HG03135 (cell line): ENCODE measurements at regions not wholly inside any gene's neighbourhood (a gene's known extent, or its start where the extent isn't known, plus 50 kb on each side); places are given as distances from the start of the nearest gene placed in this dataset.

Experiments used
- ATAC-seq: cut with Tn5 transposase; IDR thresholded peaks from one replicate; pipeline ENCODE4 v1.9.1; 2021; ENCODE audit warnings: mild to moderate bottlenecking, moderate library complexity; ENCODE audit not compliant: unreplicated experiment

GRCh38 chr18:51514128-51514527 is 316.6 kb upstream of the MEX3C start:
- ATAC-seq = no peak

GRCh38 chr18:51516478-51517038 is 319.1 kb upstream of the MEX3C start:
- ATAC-seq = no peak

GRCh38 chr18:51519571-51519970 is 322.1 kb upstream of the MEX3C start:
- no peak for ATAC-seq

- no peak for ATAC-seq
Observed at GRCh38 chr18:51520676-51521180, 323.2 kb upstream of the MEX3C start.

- ATAC-seq = no peak
Observed at GRCh38 chr18:51522338-51522737, 324.9 kb upstream of the MEX3C start.

GRCh38 chr18:51522821-51523220 is 325.3 kb upstream of the MEX3C start:
- ATAC-seq = no peak

GRCh38 chr18:51523671-51524070 is 326.2 kb upstream of the MEX3C start:
- no peak for ATAC-seq

- ATAC-seq = no peak
Observed at GRCh38 chr18:51525453-51526225, 328.2 kb upstream of the MEX3C start.

- no peak for ATAC-seq
Observed at GRCh38 chr18:51527826-51528225, 330.3 kb upstream of the MEX3C start.

- no peak for ATAC-seq
Observed at GRCh38 chr18:51531501-51531900, 334.0 kb upstream of the MEX3C start.

- ATAC-seq = no peak
Observed at GRCh38 chr18:51537487-51537886, 340.0 kb upstream of the MEX3C start.

- no peak for ATAC-seq
Observed at GRCh38 chr18:51540562-51540961, 343.1 kb upstream of the MEX3C start.

GRCh38 chr18:51541230-51541629 is 343.7 kb upstream of the MEX3C start:
- ATAC-seq = no peak

- no peak for ATAC-seq
Observed at GRCh38 chr18:51543658-51544155, 346.2 kb upstream of the MEX3C start.

- ATAC-seq = no peak
Observed at GRCh38 chr18:51545446-51545845, 348.0 kb upstream of the MEX3C start.

GRCh38 chr18:51559198-51559901 is 361.9 kb upstream of the MEX3C start:
- ATAC-seq = no peak

GRCh38 chr18:51559902-51560287 is 362.4 kb upstream of the MEX3C start:
- ATAC-seq = no peak

GRCh38 chr18:51561821-51562220 is 364.3 kb upstream of the MEX3C start:
- no peak for ATAC-seq

GRCh38 chr18:51562866-51563265 is 365.4 kb upstream of the MEX3C start:
- ATAC-seq = no peak

GRCh38 chr18:51563396-51563795 is 365.9 kb upstream of the MEX3C start:
- no peak for ATAC-seq

GRCh38 chr18:51568151-51568550 is 370.7 kb upstream of the MEX3C start:
- ATAC-seq = no peak

GRCh38 chr18:51569153-51569552 is 371.7 kb upstream of the MEX3C start:
- no peak for ATAC-seq
